G401.6 (cell line): ENCODE measurements at regions not wholly inside any gene's neighbourhood (a gene's known extent, or its start where the extent isn't known, plus 50 kb on each side); places are given as distances from the start of the nearest gene placed in this dataset.
"Not testable (repeated sequence)": the region's sequence is repeated elsewhere in the genome, so short reads cannot be mapped to it uniquely, and the experiment has no call there.

Experiments
- FAIRE-seq: peaks from 2 replicates; lab custom pipeline; 2012; peaks lifted over from hg19 to GRCh38; lab: Jason Lieb, UNC

DNA sequence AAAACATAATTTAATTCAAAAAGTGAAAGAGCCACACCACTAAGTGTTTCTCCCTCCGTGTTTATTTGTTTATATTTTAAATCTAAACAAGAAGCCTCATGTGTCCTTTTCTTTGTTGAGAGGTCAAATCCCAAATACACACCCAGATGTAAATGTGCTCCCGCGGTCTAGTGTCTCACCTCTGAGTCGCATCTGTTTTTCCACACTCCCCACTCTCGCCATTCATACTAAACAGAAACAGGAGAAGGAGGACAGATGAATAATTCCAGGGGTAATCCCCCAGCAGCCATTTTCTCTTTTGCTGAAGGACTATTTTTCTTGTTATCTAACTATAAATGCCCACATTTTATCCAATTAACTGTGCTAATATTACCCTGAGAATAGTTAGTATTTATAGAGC lies 361.6 kb upstream of the RIOK2 start:
- FAIRE-seq: no peak

- FAIRE-seq: no peak
These were observed 362.4 kb upstream of the RIOK2 start for GRCh38 chr5:97545446-97545845.

- FAIRE-seq: no peak
These were observed 363.0 kb upstream of the RIOK2 start for GRCh38 chr5:97545886-97546535.

DNA sequence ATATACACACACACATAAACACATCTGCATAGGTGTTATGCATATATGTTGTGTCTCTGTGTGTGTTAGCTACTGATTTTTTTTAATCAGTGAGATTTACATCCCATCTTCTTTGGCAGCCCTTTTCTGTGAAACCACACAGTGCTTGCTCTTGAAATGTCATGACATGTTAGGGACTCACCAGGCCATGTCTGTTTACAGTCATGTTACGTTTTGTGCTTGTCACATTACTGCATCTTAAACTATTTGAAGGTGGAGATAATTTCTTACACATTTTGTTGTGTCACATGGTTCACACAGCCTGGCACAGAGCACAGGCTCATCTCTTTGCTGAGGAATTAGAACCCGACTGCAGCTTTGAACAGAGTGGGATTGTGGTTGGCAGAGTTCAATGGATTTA lies 364.4 kb upstream of the RIOK2 start:
- no peak for FAIRE-seq

DNA sequence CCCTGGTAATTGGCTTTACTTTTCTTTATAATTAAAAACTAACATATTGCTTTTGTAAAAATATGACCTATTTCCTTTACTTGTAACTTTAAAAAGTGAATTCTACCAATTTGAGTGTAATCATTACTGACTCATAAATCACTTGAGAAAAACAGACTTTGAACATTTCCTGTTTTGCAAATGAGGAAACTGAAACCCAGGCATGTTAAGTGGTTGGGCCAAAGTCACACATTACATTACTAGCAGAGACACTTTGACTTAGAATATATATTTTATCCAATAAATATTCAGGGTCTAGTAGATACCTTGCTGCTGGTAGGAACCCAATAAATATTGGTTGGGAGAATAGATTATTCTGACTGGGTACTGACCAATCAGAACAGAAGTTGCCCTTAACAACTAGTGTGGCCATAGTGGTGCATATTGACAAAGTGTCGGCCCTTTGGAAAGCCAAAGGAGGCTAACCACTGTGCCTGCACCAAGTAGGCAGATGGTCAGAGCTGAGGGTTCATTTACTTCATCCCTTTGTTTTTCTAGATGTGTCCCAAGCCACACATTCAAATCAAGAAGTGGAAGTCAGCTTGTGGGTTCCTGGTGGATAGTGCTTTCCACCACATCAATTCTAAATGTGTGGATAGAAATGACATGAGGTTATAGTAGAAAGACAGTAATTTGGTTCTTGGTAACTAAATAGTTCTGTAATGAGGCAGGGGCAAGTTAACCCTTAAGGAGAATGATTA lies 365.1 kb upstream of the RIOK2 start:
- no peak for FAIRE-seq

GRCh38 chr5:97548739-97549080 lies 365.7 kb upstream of the RIOK2 start:
- FAIRE-seq: no peak

GRCh38 chr5:97549496-97549895 lies 366.4 kb upstream of the RIOK2 start:
- no peak for FAIRE-seq

GRCh38 chr5:97550164-97550563 lies 367.1 kb upstream of the RIOK2 start:
- no peak for FAIRE-seq

GRCh38 chr5:97550818-97551217 lies 367.8 kb upstream of the RIOK2 start:
- no peak for FAIRE-seq

DNA sequence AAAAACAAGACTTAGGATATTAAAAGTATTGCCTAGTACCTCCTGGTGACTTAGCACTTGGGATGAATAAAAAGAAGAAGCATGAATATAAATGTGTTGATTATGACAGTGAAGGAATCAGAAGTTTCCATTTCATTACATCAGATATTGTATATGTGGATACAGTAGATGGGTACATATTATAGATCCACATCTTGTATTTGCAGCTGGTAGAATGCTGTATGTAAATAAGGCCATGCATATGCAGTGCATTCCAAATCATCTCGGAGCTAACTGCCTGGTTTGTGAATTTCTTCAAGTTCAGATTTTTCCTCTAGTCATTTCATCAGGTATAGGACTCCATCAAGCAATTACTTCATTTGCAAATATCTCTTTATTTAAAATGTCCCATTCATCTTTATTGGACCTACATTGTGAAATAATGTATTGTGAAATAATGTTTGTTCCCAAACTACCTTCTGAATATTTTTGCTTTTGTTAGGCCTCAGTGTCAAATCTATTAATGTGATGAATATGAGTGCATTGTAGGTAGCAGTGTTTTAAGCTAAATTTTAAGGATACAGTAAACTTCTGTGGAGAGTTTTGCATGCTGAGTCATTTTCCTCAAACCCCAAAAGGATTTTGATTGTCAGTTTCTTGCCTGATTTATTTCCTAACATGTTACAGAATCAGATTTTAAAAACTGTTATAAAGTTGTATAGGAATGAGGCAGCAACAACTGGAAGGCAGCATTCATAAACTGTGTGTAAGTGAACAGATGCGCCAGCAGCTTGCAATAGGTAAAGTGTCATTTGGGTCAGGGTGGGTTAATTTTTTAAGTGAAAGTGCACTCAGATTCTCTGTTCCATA lies 370.8 kb upstream of the RIOK2 start:
- no peak for FAIRE-seq

- FAIRE-seq: no peak
These were observed 372.1 kb upstream of the RIOK2 start for GRCh38 chr5:97554977-97555643.

GRCh38 chr5:97555644-97555981 lies 372.6 kb upstream of the RIOK2 start:
- FAIRE-seq: no peak

DNA sequence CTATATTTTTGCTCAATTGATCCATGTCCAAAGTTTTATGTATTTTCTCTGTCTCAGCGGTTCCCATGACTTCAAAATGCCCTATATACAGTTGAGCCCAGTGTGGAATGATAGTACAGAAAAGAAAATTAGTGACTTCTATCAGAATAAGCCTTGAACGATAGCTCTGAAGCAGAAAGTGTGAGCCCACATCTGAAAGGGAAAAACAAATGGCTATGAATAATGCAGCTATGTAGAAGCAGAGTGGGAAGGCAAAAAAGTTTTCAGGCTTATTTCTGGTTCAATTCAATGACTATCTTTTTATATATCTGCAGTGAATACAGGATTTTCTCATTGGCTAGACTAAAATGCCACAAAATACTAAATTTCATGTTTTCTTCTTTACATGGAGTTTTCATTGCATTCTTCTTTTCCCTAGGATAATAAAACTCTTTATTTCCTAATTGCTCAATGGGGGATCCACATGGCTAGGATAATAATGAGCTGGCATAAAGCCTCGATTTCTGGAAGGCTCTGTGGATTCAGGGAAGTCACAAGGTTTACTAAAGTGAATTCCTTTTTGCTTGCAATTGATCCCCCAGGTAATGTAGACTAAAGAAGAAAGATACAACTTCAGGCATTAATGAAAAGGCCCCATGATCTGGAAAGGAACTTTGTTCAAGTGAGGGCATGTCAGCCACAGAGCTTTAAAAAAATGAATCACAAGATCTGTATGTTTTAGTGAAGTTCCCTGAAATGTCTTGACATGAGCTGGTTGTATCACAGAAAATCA lies 377.0 kb upstream of the RIOK2 start:
- no peak for FAIRE-seq

GRCh38 chr5:97560599-97560993 lies 377.5 kb upstream of the RIOK2 start:
- FAIRE-seq: no peak

DNA sequence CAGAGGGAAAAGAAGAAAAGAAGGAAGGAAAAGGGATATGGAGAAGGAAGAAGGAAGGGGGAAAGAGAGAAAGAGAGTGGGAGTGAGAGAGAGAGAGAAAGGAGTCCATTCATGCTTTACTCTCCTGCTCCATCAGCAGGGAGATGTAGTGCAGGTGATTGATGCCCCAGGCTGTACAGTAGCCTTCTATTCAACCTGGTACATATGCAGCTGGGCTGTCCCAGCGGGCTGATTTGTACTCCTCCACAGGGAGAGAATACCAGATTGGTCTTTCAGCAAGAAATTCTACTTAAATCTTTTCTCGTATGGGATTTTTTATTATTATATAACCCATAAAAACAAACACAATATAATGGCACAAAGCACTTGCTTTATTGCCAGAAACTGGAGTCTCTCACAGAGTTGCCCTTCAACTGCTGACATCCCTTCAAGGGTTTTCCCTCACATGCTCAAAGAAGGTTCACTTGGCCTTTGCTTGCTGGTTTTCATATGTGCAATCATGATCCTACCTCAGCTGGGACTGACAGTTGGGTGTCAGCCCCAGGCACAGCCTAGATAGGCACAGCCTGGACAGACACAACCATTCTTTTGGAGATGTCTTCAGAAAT lies 380.1 kb upstream of the RIOK2 start:
- no peak for FAIRE-seq

DNA sequence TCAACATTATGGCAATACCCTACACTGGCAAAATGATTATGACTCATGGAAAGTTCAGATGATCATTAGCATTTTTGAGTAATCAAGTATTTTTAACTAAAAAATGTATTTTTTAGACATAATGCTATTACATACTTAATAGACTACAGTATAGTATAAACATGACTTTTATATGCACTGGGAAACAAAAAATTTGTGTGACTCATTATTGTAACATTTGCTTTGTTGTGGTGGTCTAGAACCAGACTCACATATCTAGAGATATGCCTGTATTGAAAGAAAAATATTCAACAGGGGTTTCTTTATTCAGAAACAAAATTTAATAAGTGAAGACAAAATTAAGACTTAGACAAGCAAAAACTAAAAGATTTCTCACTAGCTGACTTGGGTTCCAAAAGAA lies 385.3 kb upstream of the RIOK2 start:
- FAIRE-seq: no peak

- no peak for FAIRE-seq
These were observed 387.2 kb upstream of the RIOK2 start for GRCh38 chr5:97570242-97570641.

DNA sequence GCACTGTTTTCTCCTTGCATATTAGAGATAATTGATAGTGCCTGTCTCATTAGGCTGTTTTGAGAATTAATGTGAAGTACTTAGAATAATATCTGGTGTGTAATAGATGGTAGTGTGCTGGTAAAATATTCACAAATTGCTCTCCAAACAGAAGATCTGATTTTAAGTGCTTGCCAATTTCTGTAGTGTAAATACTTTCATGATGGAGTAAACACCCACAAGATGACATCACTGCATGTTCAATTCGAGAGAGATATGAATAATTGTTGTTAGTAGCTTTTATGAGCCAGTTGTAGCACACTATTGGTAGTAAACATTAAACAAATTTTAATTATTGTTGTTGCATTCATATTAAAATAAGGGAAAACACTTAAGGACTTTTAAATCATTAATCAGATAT lies 392.3 kb upstream of the RIOK2 start:
- no peak for FAIRE-seq

- no peak for FAIRE-seq
These were observed 393.9 kb upstream of the RIOK2 start for GRCh38 chr5:97576956-97577355.

DNA sequence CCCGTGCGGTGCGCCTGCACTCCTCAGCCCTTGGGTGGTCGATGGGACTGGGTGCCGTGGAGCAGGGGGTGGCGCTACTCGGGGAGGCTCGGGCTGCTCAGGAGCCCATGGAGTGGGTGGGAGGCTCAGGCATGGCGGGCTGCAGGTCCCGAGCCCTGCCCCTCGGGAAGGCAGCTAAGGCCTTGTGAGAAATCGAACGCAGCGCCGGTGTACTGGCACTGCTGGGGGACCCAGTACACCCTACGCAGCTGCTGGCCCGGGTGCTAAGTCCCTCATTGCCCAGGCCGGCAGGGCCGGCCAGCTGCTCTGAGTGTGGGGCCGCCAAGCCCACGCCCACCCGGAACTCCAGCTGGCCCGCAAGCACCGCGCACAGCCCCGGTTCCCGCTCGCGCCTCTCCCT lies 396.9 kb upstream of the RIOK2 start:
- not testable (repeated sequence) for FAIRE-seq

DNA sequence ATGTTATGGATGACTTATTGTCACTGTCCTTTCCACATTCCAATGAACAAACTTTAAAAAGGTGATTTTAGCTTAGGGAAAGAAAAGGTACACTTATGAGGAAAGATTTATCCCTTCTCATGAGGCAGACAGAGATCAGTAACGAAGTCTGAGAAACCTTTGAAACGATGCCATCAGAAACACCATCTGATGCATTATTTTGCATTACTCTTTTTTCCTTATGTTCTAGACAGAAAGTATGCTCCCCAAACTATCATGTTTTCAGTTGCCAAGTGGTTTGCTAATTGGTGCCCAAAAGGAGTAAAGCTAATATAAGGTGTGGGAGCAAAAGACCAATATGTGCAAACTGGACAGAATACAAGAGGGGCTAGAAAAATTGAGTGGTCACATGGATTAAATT lies 397.7 kb upstream of the RIOK2 start:
- FAIRE-seq: no peak

- FAIRE-seq: no peak
These were observed 408.7 kb upstream of the RIOK2 start for GRCh38 chr5:97591781-97592180.
